Sigmoid colon (tissue), 6 donors: ENCODE measurements at regions not wholly inside any gene's neighbourhood (a gene's known extent, or its start where the extent isn't known, plus 50 kb on each side); places are given as distances from the start of the nearest gene placed in this dataset.

Source experiments
- DNase-seq: peaks from one replicate; pipeline ENCODE4 v3.0.0-alpha.2; 2019
- H3K27ac ChIP-seq, 4 donors: fragments of 200-600 bp; sonication (generic); one replicate each; pipeline ENCODE4 v1.5.1; 2016 to 2019; ENCODE audit warnings: mild to moderate bottlenecking in 1 of 4
- H3K27me3 ChIP-seq, 3 donors: fragments of 200-600 bp; sonication (generic); one replicate each; pipeline ENCODE4 v1.5.1; 2019; ENCODE audit warnings: mild to moderate bottlenecking in 1 of 3
- H3K36me3 ChIP-seq, 4 donors: fragments of 200-600 bp; sonication (generic); one replicate each; pipeline ENCODE4 v1.5.1; 2016 to 2019
- H3K4me1 ChIP-seq, 4 donors: fragments of 200-600 bp; sonication (generic); one replicate each; pipeline ENCODE4 v1.5.1; 2017 to 2019
- H3K4me3 ChIP-seq, 4 donors: fragments of 200-600 bp; sonication (generic); one replicate each; pipeline ENCODE4 v1.5.1; 2017 to 2019; ENCODE audit warnings: mild to moderate bottlenecking in 2 of 4, moderate library complexity in 1 of 4
- H3K9me3 ChIP-seq, 4 donors: fragments of 200-600 bp in 3 of 4; sonication (generic) in 3 of 4; one replicate each; pipeline versions ENCODE4 v1.5.1 to v1.6.1; 2013 to 2019
- EP300 ChIP-seq, 4 donors: sonication (generic); formaldehyde crosslinking; IDR thresholded peaks; one replicate each; pipeline ENCODE4 v1.6.1; 2017; ENCODE audit warnings: antibody characterized with exemption in 4 of 4
- POLR2A ChIP-seq, 2 donors: fragments of 450-650 bp; IDR thresholded peaks; one replicate each; pipeline ENCODE4 v1.6.1; 2016; ENCODE audit warnings: antibody characterized with exemption in 2 of 2, mild to moderate bottlenecking in 2 of 2, moderate library complexity in 2 of 2
- POLR2AphosphoS5 ChIP-seq, 4 donors: sonication (generic); formaldehyde crosslinking; IDR thresholded peaks; one replicate each; pipeline ENCODE4 v1.6.1; 2017; ENCODE audit warnings: antibody characterized with exemption in 4 of 4
- WGBS, 2 donors: extraction: QIAGEN DNeasy Blood & Tissue Kit; methylation state at CpG; one replicate each; pipeline ENCODE4 v1.1.7; 2013; 5-methylcytosine and 5-hydroxymethylcytosine counted together
- intact Hi-C: fragments of 100-400 bp; cut with DNase I; formaldehyde crosslinking; loops from one replicate; pipeline ENCODE4 v1.15.1; 2023
- TF ChIP-seq, protein P1 (sequence below), 4 experiments: fragments of 450-650 bp in 3 of 4; fragments of 200-600 bp in 1 of 4; IDR thresholded peaks; one replicate each; pipeline ENCODE4 v1.5.1; 2016 to 2019; ENCODE audit warnings: antibody characterized with exemption in 4 of 4, mild to moderate bottlenecking in 3 of 4, moderate library complexity in 2 of 4
- donor health status: healthy with polysubstance abuse.
- donor health status: healthy.

DNA sequence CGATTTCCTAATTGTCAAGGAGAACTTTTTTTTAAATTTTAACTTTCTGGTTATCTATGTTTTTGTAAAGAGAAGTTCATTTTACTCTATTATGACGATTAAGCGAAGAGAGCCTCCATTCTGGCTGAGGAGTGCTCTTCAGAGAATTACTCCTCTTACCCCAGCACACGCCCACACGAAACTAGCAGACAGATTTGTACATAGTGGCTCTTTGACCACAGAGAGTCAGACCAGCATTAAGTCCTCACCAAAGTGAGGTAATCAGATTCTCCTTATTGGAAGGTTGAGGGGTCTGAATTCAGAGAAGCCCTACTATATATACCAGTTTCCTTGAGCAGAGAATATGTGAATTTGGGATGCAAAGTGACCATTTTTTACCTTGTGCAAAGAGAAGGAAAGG lies 204.8 kb upstream of the TSC22D2 start:
- TF ChIP-seq EP300 (IDR thresholded peaks at IDR 0.05), result no peak
- TF ChIP-seq POLR2A (IDR thresholded peaks at IDR 0.05), result no peak
- TF ChIP-seq, protein P1, sequence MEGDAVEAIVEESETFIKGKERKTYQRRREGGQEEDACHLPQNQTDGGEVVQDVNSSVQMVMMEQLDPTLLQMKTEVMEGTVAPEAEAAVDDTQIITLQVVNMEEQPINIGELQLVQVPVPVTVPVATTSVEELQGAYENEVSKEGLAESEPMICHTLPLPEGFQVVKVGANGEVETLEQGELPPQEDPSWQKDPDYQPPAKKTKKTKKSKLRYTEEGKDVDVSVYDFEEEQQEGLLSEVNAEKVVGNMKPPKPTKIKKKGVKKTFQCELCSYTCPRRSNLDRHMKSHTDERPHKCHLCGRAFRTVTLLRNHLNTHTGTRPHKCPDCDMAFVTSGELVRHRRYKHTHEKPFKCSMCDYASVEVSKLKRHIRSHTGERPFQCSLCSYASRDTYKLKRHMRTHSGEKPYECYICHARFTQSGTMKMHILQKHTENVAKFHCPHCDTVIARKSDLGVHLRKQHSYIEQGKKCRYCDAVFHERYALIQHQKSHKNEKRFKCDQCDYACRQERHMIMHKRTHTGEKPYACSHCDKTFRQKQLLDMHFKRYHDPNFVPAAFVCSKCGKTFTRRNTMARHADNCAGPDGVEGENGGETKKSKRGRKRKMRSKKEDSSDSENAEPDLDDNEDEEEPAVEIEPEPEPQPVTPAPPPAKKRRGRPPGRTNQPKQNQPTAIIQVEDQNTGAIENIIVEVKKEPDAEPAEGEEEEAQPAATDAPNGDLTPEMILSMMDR (IDR thresholded peaks at IDR 0.05), result no peak
- TF ChIP-seq POLR2AphosphoS5 (IDR thresholded peaks at IDR 0.05), result no peak
- Histone ChIP-seq H3K36me3 (no peaks in the 10 kb centered on the region), H3K4me3 (no peak overlapping the region), H3K27me3 (no peaks in the 10 kb centered on the region), H3K4me1 (peaks cover 0 to 8% (median 3%) of the 10 kb centered on the region in 4 donors), H3K9me3 (no peaks in the 10 kb centered on the region), H3K27ac (no peak overlapping the region)
- no peak for DNase-seq
- 87 to 89% methylated on average over 5 of the region's 5 CpGs for WGBS, 2 donors
- intact Hi-C loops, result no loop called here

DNA sequence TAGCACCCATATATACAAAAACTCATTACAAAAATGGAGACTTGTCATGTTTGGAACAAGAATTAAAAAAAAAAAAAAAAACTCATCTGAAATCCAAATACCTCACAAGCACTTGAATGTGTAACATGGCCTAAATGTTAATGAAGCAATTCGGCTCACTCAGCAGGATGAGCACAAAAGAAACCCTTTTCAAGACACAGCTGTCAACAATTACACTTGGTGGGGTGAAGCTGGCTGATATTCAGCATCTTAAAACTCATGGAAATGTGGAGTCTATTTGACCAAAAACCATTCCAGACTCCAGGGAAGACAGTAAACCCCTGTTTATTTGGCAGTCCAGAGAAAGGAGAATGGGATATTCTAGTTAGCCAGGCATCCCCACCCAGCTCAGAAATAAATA lies 205.4 kb upstream of the TSC22D2 start:
- H3K36me3 ChIP-seq, result no peaks in the 10 kb centered on the region
- intact Hi-C loops, result no loop called here
- H3K9me3 ChIP-seq, result peaks cover 0 to 3% (median 0%) of the 10 kb centered on the region in 4 donors
- no peak overlapping the region for H3K27ac ChIP-seq
- no peak overlapping the region for H3K4me3 ChIP-seq
- TF ChIP-seq POLR2AphosphoS5 (IDR thresholded peaks at IDR 0.05), result no peak
- no peak for TF ChIP-seq POLR2A (IDR thresholded peaks at IDR 0.05)
- TF ChIP-seq EP300 (IDR thresholded peaks at IDR 0.05), result no peak
- TF ChIP-seq, protein P1 (IDR thresholded peaks at IDR 0.05), result no peak
- no peak for DNase-seq
- no peaks in the 10 kb centered on the region for H3K27me3 ChIP-seq
- H3K4me1 ChIP-seq, result peaks cover 0 to 8% (median 3%) of the 10 kb centered on the region in 4 donors
- WGBS, 2 donors, result 85 to 86% methylated on average over 1 of the region's 1 CpG

DNA sequence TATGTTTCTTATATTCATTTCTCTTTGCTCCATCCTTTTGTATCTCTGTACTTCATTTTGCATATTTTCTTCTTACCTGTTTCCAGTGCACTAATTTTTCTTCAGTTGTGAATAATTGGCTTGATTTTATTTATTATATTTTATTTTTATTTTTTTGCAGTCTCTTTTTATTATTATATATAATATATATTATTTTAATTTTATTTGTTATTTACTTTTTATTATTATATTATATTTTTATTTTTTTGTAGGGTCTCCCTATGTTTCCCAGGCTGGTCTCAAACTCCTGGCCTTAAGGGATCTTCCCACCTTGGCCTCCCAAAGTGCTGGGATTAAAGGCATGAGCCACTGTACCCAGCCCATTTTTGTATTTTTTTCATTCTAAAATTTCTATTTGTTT lies 213.1 kb upstream of the TSC22D2 start:
- no peak overlapping the region for H3K4me3 ChIP-seq
- H3K27ac ChIP-seq, result no peak overlapping the region
- H3K36me3 ChIP-seq, result no peaks in the 10 kb centered on the region
- DNase-seq, result no peak
- intact Hi-C loops, result no loop called here
- H3K27me3 ChIP-seq, result no peaks in the 10 kb centered on the region
- peaks cover 0 to 3% (median 0%) of the 10 kb centered on the region in 4 donors for H3K9me3 ChIP-seq
- peaks cover 0 to 4% (median 1%) of the 10 kb centered on the region in 4 donors for H3K4me1 ChIP-seq
- TF ChIP-seq, protein P1 (IDR thresholded peaks at IDR 0.05), result no peak
- TF ChIP-seq EP300 (IDR thresholded peaks at IDR 0.05) (no peak), POLR2AphosphoS5 (IDR thresholded peaks at IDR 0.05) (no peak)

DNA sequence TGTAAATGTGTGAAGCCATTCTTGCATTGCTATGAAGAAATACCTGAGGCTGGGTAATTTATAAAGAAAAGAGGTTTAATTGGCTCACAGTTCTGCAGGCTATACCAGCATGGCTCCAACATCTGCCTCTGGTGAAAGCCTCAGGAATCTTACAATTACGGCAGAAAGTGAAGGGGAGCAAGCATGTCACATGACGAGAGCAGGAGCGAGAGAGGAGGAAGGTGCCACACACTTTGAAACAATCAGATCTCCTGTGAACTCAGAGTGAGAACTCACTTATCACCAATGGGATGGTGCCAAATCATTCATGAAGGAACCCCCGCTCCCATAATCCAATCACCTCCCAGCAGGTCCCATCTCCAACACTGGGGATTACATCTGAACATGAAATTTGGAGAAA lies 213.6 kb upstream of the TSC22D2 start:
- intact Hi-C loops, result no loop called here
- Histone ChIP-seq H3K4me1 (no peaks in the 10 kb centered on the region), H3K27me3 (no peaks in the 10 kb centered on the region), H3K36me3 (no peaks in the 10 kb centered on the region), H3K9me3 (peaks cover 0 to 3% (median 0%) of the 10 kb centered on the region in 4 donors), H3K4me3 (no peak overlapping the region), H3K27ac (no peak overlapping the region)
- DNase-seq, result no peak
- TF ChIP-seq POLR2A (IDR thresholded peaks at IDR 0.05), result no peak
- TF ChIP-seq EP300 (IDR thresholded peaks at IDR 0.05), result no peak
- 92 to 97% methylated on average over 4 of the region's 4 CpGs for WGBS, 2 donors

DNA sequence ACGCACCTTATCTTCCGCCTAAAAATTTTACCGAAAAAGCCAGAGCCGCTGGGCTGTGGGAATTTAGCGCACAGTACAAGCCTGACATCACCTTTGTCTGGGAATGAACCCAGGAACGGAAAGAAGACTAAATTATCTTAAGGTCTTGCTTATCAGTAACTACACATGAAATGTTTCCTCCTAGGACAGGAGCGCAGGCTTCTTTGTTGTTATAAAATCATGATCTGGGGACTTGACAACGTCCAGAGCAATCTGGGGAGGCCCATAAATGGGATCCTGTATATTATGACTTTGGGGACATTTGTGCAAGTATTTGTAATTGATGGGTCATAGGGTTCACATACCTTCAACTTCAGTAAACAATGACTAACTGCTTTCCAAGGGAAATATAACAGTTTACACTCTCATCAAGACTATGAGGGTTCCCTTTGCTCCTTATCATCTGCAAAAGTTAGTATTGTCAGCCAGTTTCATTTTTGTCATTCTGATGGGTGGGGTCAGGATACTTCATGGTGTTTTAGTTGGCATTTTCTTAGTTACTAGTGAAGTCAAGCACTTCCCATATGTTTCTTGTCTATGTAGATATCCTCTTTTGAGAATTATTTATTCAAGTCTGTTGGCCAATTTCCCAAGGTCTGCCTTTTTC lies 213.9 kb upstream of the PFN2 start:
- intact Hi-C loops, result loop anchor here (1.0 to 10.0 kb wide), 3 partner anchors 37 to 420 kb away; partner anchors contain the start of gene PFN2
- Histone ChIP-seq H3K27ac (peak overlapping the region in 2 of 4 donors; percentile 2 to 58), H3K27me3 (no peaks in the 10 kb centered on the region), H3K36me3 (no peaks in the 10 kb centered on the region), H3K4me3 (peak overlapping the region in 3 of 4 donors; percentile 12 to 39 (median 38)), H3K4me1 (peaks cover 0 to 19% (median 10%) of the 10 kb centered on the region in 4 donors), H3K9me3 (no peaks in the 10 kb centered on the region)
- DNase-seq, result no peak
- TF ChIP-seq, protein P1 (IDR thresholded peaks at IDR 0.05), result no peak
- WGBS, 2 donors, result 3 to 13% methylated on average over 8 of the region's 8 CpGs
